HepG2 (cell line): ENCODE measurements at regions not wholly inside any gene's neighbourhood (a gene's known extent, or its start where the extent isn't known, plus 50 kb on each side); places are given as distances from the start of the nearest gene placed in this dataset.
A peak's percentile ranks its signal among the peaks of the same experiment; 100 is the strongest.

ENCODE experiments used
- CBFB ChIP-seq: sonication (generic); formaldehyde crosslinking; IDR thresholded peaks from 2 replicates; pipeline ENCODE4 v1.4.0; 2020; ENCODE audit warnings: missing genetic modification reagents
- HDAC2 ChIP-seq: sonication (generic); formaldehyde crosslinking; IDR thresholded peaks from 2 replicates; pipeline ENCODE4 v1.4.0; 2020; ENCODE audit warnings: missing genetic modification reagents
- KDM4B ChIP-seq: sonication (generic); formaldehyde crosslinking; IDR thresholded peaks from 2 replicates; pipeline ENCODE4 v1.4.0; 2020; ENCODE audit warnings: missing genetic modification reagents
- MLX ChIP-seq: IDR thresholded peaks from 2 replicates; pipeline ENCODE4 v1.6.1; 2016
- MYC ChIP-seq: sonication (generic); formaldehyde crosslinking; IDR thresholded peaks from 2 replicates; pipeline ENCODE4 v1.9.0; 2021; ENCODE audit warnings: missing genetic modification reagents, borderline replicate concordance
- NFYC ChIP-seq: IDR thresholded peaks from 2 replicates; pipeline ENCODE4 v1.6.1; 2016; ENCODE audit warnings: missing genetic modification reagents, missing compliant biosample characterization
- POLR2AphosphoS5 ChIP-seq: IDR thresholded peaks from 2 replicates; pipeline ENCODE4 v1.6.1; 2012; ENCODE audit warnings: low read depth, low read length
- POLR2G ChIP-seq: fragments of 200-400 bp; formaldehyde crosslinking; IDR thresholded peaks from 2 replicates; pipeline ENCODE4 v1.6.1; 2018; ENCODE audit warnings: mild to moderate bottlenecking, low read depth, low read length, moderate library complexity
- RAD51 ChIP-seq: fragments of 450-650 bp; IDR thresholded peaks from 2 replicates; pipeline ENCODE4 v1.6.1; 2016; ENCODE audit warnings: borderline replicate concordance
- REL ChIP-seq: sonication (generic); formaldehyde crosslinking; conservative IDR thresholded peaks from 2 replicates; pipeline ENCODE4 v1.8.0; 2022; ENCODE audit warnings: mild to moderate bottlenecking, missing genetic modification reagents, moderate library complexity
- SAP130 ChIP-seq: IDR thresholded peaks from 2 replicates; pipeline ENCODE4 v1.6.1; 2016; ENCODE audit warnings: low read depth
- SKI ChIP-seq: fragments of 450-650 bp; IDR thresholded peaks from one replicate; pipeline ENCODE4 v1.6.1; 2018; ENCODE audit warnings: mild to moderate bottlenecking; ENCODE audit not compliant: partially characterized antibody
- TFAP4 ChIP-seq: sonication (generic); IDR thresholded peaks from 2 replicates; pipeline ENCODE4 v1.6.1; 2016; ENCODE audit warnings: low read depth, borderline replicate concordance
- ZBTB7A ChIP-seq: sonication (generic); formaldehyde crosslinking; IDR thresholded peaks from 2 replicates; pipeline ENCODE4 v1.8.0; 2022; ENCODE audit warnings: mild to moderate bottlenecking, missing genetic modification reagents
- ZC3H4 ChIP-seq: sonication (generic); formaldehyde crosslinking; IDR thresholded peaks from 2 replicates; pipeline ENCODE4 v1.4.0; 2020; ENCODE audit warnings: missing genetic modification reagents, borderline replicate concordance
- ZNF44 ChIP-seq: sonication (generic); formaldehyde crosslinking; IDR thresholded peaks from 2 replicates; pipeline ENCODE4 v1.5.1; 2020; ENCODE audit warnings: mild to moderate bottlenecking, missing genetic modification reagents
- ZNF441 ChIP-seq: sonication (generic); formaldehyde crosslinking; IDR thresholded peaks from 2 replicates; pipeline ENCODE4 v1.7.0; 2021; ENCODE audit warnings: missing genetic modification reagents, borderline replicate concordance
- ZNF460 ChIP-seq: sonication (generic); formaldehyde crosslinking; IDR thresholded peaks from 2 replicates; pipeline ENCODE4 v1.5.1; 2020; ENCODE audit warnings: missing genetic modification reagents, mild to moderate bottlenecking, borderline replicate concordance
- ZNF709 ChIP-seq: sonication (generic); formaldehyde crosslinking; IDR thresholded peaks from 2 replicates; pipeline ENCODE4 v1.5.0; 2020; ENCODE audit warnings: mild to moderate bottlenecking, missing genetic modification reagents
- ZNF878 ChIP-seq: sonication (generic); formaldehyde crosslinking; IDR thresholded peaks from 2 replicates; pipeline ENCODE4 v1.8.1; 2023; ENCODE audit warnings: mild to moderate bottlenecking, missing genetic modification reagents, moderate library complexity
- ZNF883 ChIP-seq: sonication (generic); formaldehyde crosslinking; IDR thresholded peaks from 2 replicates; pipeline ENCODE4 v1.5.1; 2020; ENCODE audit warnings: mild to moderate bottlenecking, missing genetic modification reagents; ENCODE audit errors: not compliant biosample characterization
- ZSCAN22 ChIP-seq: sonication (generic); formaldehyde crosslinking; IDR thresholded peaks from 2 replicates; pipeline ENCODE4 v1.4.0; 2020; ENCODE audit warnings: mild to moderate bottlenecking, missing genetic modification reagents
- TF ChIP-seq, protein P1 (sequence below): sonication (generic); formaldehyde crosslinking; IDR thresholded peaks from 2 replicates; pipeline ENCODE4 v1.4.0; 2020; ENCODE audit warnings: missing genetic modification reagents
- TF ChIP-seq, protein P2 (sequence below): sonication (generic); formaldehyde crosslinking; IDR thresholded peaks from 2 replicates; pipeline ENCODE4 v1.5.1; 2020; ENCODE audit warnings: mild to moderate bottlenecking, moderate library complexity, missing genetic modification reagents
- TF ChIP-seq, protein P3 (sequence below): sonication (generic); formaldehyde crosslinking; IDR thresholded peaks from 2 replicates; pipeline ENCODE4 v1.8.1; 2023; ENCODE audit warnings: mild to moderate bottlenecking, missing genetic modification reagents

DNA sequence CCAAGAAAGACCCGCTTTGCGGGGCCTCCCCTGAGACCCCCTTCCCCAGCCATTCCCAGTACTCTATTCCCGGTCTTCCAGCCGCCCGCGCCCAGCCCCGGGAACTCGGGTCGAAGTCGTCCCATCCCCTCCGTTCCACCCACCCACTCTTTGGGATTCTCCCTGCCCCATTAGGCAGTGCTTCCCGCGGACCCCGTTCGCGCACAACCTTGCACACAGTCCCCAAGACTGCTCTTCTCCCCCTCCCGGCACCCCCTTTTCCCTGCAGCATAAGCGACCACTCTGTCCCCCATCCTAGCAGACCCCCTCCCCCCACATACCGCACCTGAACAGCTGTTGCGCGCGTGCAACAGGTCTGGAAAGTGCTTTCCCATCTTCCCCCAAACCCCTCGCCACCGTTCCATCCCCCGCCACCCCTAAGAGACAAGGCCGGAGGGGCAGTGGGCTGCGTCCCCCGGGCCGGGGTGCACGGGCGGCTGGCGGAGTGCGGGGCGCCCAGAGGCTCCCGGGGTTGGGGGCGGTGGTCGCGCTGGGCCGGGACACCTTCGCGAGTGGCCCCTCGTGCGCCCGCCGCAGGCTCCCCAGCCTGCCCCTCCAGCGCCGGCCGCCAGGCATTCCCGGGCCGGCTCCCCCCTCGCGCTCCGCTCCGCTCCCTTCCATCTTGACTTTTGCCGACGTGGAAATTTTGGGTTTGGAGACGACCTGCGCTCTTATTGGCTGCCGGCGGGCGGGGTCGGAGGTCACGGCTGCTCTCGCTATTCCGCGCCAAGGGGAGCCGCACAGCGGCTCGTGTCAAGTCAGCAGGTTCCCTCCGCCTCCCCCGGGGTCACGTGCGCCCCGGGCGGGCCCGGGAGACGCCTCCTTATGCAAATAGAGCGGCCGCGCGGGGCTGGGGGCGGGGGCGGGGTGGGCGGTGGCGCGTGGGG is 201.2 kb upstream of the NFE2L3 start (continued):
- peak; percentile 13; the same call in 1 of the 2 replicates for TF ChIP-seq KDM4B (CRISPR knock-in tag)
- peak; percentile 37; the same call in 1 of the 2 replicates for TF ChIP-seq TFAP4
- no peak for TF ChIP-seq ZNF441 (CRISPR knock-in tag)
- no peak for TF ChIP-seq ZNF44 (CRISPR knock-in tag)
- TF ChIP-seq REL (CRISPR knock-in tag): no peak
- 0 out of 2 replicates have a peak, but pooled peaks have one; percentile 39 for TF ChIP-seq ZNF709 (CRISPR knock-in tag)
- TF ChIP-seq, protein P1, sequence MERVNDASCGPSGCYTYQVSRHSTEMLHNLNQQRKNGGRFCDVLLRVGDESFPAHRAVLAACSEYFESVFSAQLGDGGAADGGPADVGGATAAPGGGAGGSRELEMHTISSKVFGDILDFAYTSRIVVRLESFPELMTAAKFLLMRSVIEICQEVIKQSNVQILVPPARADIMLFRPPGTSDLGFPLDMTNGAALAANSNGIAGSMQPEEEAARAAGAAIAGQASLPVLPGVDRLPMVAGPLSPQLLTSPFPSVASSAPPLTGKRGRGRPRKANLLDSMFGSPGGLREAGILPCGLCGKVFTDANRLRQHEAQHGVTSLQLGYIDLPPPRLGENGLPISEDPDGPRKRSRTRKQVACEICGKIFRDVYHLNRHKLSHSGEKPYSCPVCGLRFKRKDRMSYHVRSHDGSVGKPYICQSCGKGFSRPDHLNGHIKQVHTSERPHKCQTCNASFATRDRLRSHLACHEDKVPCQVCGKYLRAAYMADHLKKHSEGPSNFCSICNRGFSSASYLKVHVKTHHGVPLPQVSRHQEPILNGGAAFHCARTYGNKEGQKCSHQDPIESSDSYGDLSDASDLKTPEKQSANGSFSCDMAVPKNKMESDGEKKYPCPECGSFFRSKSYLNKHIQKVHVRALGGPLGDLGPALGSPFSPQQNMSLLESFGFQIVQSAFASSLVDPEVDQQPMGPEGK (CRISPR knock-in tag): 0 out of 2 replicates have a peak, but pooled peaks have one; percentile 10
- TF ChIP-seq ZC3H4: no peak
- TF ChIP-seq, protein P2, sequence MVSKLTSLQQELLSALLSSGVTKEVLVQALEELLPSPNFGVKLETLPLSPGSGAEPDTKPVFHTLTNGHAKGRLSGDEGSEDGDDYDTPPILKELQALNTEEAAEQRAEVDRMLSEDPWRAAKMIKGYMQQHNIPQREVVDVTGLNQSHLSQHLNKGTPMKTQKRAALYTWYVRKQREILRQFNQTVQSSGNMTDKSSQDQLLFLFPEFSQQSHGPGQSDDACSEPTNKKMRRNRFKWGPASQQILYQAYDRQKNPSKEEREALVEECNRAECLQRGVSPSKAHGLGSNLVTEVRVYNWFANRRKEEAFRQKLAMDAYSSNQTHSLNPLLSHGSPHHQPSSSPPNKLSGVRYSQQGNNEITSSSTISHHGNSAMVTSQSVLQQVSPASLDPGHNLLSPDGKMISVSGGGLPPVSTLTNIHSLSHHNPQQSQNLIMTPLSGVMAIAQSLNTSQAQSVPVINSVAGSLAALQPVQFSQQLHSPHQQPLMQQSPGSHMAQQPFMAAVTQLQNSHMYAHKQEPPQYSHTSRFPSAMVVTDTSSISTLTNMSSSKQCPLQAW: no peak
- TF ChIP-seq POLR2AphosphoS5: no peak; the same call in 1 of the 2 replicates
- TF ChIP-seq ZNF460: no peak
- peak; percentile 50 for TF ChIP-seq RAD51
- TF ChIP-seq ZBTB7A: no peak
- TF ChIP-seq HDAC2 (CRISPR knock-in tag): peak; percentile 22
- TF ChIP-seq MLX (CRISPR knock-in tag): 0 out of 2 replicates have a peak, but pooled peaks have one; percentile 33
- no peak for TF ChIP-seq ZSCAN22 (CRISPR knock-in tag)
- TF ChIP-seq, protein P3, sequence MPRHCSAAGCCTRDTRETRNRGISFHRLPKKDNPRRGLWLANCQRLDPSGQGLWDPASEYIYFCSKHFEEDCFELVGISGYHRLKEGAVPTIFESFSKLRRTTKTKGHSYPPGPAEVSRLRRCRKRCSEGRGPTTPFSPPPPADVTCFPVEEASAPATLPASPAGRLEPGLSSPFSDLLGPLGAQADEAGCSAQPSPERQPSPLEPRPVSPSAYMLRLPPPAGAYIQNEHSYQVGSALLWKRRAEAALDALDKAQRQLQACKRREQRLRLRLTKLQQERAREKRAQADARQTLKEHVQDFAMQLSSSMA (CRISPR knock-in tag): no peak
- no peak for TF ChIP-seq SKI
- peak; percentile 80 for TF ChIP-seq NFYC (CRISPR knock-in tag)
- TF ChIP-seq SAP130 (CRISPR knock-in tag): peak; percentile 28
- TF ChIP-seq MYC: peak; percentile 20; the same call in 1 of the 2 replicates
- no peak for TF ChIP-seq ZNF878
- no peak for TF ChIP-seq ZNF883
- TF ChIP-seq POLR2G: peak; percentile 60; the same call in 1 of the 2 replicates
- no peak for TF ChIP-seq CBFB (CRISPR knock-in tag)
